ENCODE measurements at regions not wholly inside any gene's neighbourhood (a gene's known extent, or its start where the extent isn't known, plus 50 kb on each side); places are given as distances from the start of the nearest gene placed in this dataset.

GRCh38 chr1:198040880-198041279, 115.9 kb upstream of the NEK7 start:
- intact Hi-C loops (cut with DNase I): no loop called here
- no peak overlapping the region for H3K27ac ChIP-seq (ENCODE audit: low read length)
- no peak overlapping the region for H3K4me3 ChIP-seq (ENCODE audit: low read length)
- peaks cover 1% of the 10 kb centered on the region for H3K9me3 ChIP-seq (ENCODE audit: control insufficient read depth, low read length)
- no peak for ATAC-seq
- 89% methylated on average over 2 of the region's 2 CpGs for WGBS
- DNase-seq: no peak
- no peaks in the 10 kb centered on the region for H3K4me1 ChIP-seq (ENCODE audit: control insufficient read depth, insufficient read depth, low read length)
- H3K27me3 ChIP-seq (ENCODE audit: control insufficient read depth, insufficient read depth): no peaks in the 10 kb centered on the region

DNA sequence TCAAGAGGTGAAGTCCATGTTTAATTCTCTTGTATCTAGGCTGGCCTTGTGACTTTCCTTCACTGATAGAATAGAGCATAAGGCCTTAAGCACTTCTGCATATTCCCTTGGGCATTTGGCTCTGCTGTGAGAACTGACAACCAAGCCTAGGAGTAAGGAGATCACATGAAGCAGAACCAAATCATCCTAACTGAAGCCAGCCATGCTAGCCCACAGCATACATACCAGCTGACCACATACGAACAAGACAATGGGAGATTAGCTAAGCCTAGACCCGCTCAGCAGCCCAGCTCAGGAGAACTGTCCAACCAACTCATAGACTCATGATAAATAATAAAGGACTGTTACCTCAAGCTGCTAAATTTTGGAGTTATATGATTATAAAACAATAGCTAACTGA, 114.6 kb upstream of the NEK7 start:
- Histone ChIP-seq H3K27ac (ENCODE audit: low read length) (no peak overlapping the region), H3K4me3 (ENCODE audit: low read length) (no peak overlapping the region), H3K27me3 (ENCODE audit: control insufficient read depth, insufficient read depth) (no peaks in the 10 kb centered on the region), H3K4me1 (ENCODE audit: control insufficient read depth, insufficient read depth, low read length) (no peaks in the 10 kb centered on the region), H3K9me3 (ENCODE audit: control insufficient read depth, low read length) (peaks cover 1% of the 10 kb centered on the region)
- WGBS: 91% methylated on average over 2 of the region's 2 CpGs
- ATAC-seq (no peak), DNase-seq (no peak)
- intact Hi-C loops (cut with DNase I): no loop called here

DNA sequence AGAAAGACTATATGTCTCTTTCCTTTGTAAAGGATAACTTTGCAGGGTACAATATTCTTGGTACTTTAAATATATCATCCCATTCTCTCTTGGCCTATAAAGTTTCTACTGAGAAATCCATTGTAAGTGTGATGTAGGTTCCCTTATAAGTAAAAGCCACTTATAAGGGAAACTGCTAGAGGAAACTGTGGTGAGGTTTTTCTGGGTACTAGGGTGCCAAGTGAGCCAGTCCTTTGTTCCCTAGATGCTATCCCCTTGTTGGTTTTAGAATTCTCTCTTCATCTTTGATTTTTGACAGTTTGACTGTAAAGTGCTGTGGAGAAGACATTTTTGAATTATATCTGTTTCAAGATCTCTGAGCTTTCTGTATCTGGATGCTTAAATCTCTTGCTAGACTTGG, 108.9 kb upstream of the NEK7 start:
- Histone ChIP-seq H3K4me3 (ENCODE audit: low read length) (no peak overlapping the region), H3K27me3 (ENCODE audit: control insufficient read depth, insufficient read depth) (no peaks in the 10 kb centered on the region), H3K4me1 (ENCODE audit: control insufficient read depth, insufficient read depth, low read length) (no peaks in the 10 kb centered on the region), H3K9me3 (ENCODE audit: control insufficient read depth, low read length) (peaks cover 1% of the 10 kb centered on the region), H3K27ac (ENCODE audit: low read length) (no peak overlapping the region)
- intact Hi-C loops (cut with DNase I): no loop called here
- no peak for ATAC-seq
- no peak for DNase-seq

DNA sequence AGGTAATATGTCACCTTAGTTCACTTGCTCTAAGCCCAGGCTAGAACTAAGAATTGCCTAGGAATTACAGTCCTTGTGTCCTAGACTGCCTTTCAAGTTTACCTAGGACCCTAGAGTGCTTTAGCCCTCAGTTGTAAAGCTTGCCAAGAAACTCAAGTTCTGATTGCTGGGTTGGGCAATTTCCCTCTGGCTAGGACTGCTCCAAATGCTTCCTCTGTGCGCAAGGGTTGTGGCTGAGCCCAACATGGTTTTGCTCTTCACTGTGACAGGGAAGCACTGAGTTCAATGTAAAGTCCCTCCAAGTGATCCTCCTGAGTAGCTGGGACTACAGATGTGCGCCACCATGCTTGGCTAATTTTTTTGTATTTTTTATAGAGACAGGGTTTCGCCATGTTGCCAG, 102.3 kb upstream of the NEK7 start:
- intact Hi-C loops (cut with DNase I): no loop called here
- WGBS: 93% methylated on average over 3 of the region's 3 CpGs

DNA sequence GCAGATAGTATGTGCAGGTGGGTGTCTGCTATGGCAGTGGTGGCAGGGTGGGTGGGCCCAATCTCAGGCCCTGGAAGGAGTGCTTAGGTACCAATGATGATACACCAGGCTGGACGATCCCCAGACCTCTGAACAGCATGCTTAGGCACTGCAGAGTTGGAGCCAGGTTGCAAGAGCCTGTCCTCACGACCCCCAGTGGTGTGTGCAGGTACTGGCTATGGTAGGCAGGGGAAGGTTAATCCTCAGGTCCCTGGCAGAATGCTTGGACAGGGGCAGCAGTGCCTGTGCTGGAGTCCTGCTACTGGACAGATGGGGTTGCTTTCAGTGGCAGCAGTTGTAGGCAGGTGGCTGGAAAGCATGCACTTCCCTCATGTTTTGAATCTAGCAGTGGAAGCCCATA, 100.5 kb upstream of the NEK7 start:
- WGBS: 53% methylated on average over 2 of the region's 2 CpGs
- H3K27ac ChIP-seq (ENCODE audit: low read length): no peak overlapping the region
- intact Hi-C loops (cut with DNase I): no loop called here
- ATAC-seq (no peak), DNase-seq (no peak)
- H3K4me3 ChIP-seq (ENCODE audit: low read length): no peak overlapping the region
- no peaks in the 10 kb centered on the region for H3K27me3 ChIP-seq (ENCODE audit: control insufficient read depth, insufficient read depth)
- H3K9me3 ChIP-seq (ENCODE audit: control insufficient read depth, low read length): no peaks in the 10 kb centered on the region
- no peaks in the 10 kb centered on the region for H3K4me1 ChIP-seq (ENCODE audit: control insufficient read depth, insufficient read depth, low read length)

More for the DNA sequence above, 102.3 kb upstream of the NEK7 start:
- no peak for DNase-seq
- Histone ChIP-seq H3K4me3 (ENCODE audit: low read length) (no peak overlapping the region), H3K9me3 (ENCODE audit: control insufficient read depth, low read length) (no peaks in the 10 kb centered on the region), H3K27ac (ENCODE audit: low read length) (no peak overlapping the region), H3K27me3 (ENCODE audit: control insufficient read depth, insufficient read depth) (no peaks in the 10 kb centered on the region), H3K4me1 (ENCODE audit: control insufficient read depth, insufficient read depth, low read length) (no peaks in the 10 kb centered on the region)
- no peak for ATAC-seq

DNA sequence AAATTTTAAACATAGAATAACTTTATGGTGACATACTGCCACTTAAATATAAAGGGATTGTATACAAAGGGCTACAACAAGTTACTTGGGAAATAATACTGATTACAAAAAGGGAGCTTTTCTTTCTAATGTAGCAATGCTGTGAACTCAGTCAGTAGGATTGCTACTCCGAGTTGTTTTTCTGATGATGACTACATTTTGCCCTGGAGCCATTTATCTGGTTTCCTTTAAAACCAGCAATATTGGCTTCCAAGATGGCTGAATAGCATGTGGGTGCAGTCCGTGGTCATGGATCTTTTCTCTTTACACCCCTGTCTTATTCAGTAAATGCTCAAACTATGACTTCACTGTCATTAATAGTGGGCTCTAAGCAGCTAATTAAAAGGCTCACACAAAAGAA, 92.6 kb upstream of the NEK7 start:
- Histone ChIP-seq H3K27me3 (ENCODE audit: control insufficient read depth, insufficient read depth) (no peaks in the 10 kb centered on the region), H3K4me1 (ENCODE audit: control insufficient read depth, insufficient read depth, low read length) (no peaks in the 10 kb centered on the region), H3K27ac (ENCODE audit: low read length) (no peak overlapping the region), H3K4me3 (ENCODE audit: low read length) (no peak overlapping the region), H3K9me3 (ENCODE audit: control insufficient read depth, low read length) (no peaks in the 10 kb centered on the region)
- intact Hi-C loops (cut with DNase I): no loop called here
- no peak for DNase-seq
- no peak for ATAC-seq
- WGBS: 78% methylated on average over 2 of the region's 2 CpGs

DNA sequence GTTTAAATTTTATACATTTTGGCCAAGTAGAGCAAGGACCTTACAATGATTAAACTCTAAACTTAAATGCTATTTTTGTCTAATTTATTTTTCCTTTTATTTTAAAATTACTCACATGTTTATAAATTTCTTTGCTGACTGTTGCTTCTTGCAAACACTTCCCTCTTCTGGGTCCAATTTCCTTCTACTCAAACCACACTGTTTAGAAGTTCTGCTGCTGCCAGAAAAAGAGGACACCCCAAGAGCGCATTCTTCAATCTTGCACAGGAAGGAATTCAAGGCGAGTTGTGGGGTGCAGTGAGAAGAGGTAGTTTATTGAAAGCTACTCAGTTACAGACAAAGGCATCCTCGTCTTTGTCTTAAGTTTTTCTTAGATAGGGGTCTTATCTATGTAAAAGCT, 88.5 kb upstream of the NEK7 start:
- intact Hi-C loops (cut with DNase I): no loop called here
- Histone ChIP-seq H3K27ac (ENCODE audit: low read length) (no peak overlapping the region), H3K4me1 (ENCODE audit: control insufficient read depth, insufficient read depth, low read length) (no peaks in the 10 kb centered on the region), H3K4me3 (ENCODE audit: low read length) (no peak overlapping the region), H3K9me3 (ENCODE audit: control insufficient read depth, low read length) (no peaks in the 10 kb centered on the region), H3K27me3 (ENCODE audit: control insufficient read depth, insufficient read depth) (no peaks in the 10 kb centered on the region)
- no peak for DNase-seq
- WGBS: 54% methylated on average over 3 of the region's 3 CpGs
- ATAC-seq: no peak

GRCh38 chr1:198072177-198072576, 84.6 kb upstream of the NEK7 start:
- Histone ChIP-seq H3K9me3 (ENCODE audit: control insufficient read depth, low read length) (no peaks in the 10 kb centered on the region), H3K27ac (ENCODE audit: low read length) (no peak overlapping the region), H3K27me3 (ENCODE audit: control insufficient read depth, insufficient read depth) (no peaks in the 10 kb centered on the region), H3K4me3 (ENCODE audit: low read length) (no peak overlapping the region), H3K4me1 (ENCODE audit: control insufficient read depth, insufficient read depth, low read length) (no peaks in the 10 kb centered on the region)
- 56% methylated on average over 1 of the region's 1 CpG for whole genome bisulfite sequencing
- intact Hi-C loops (cut with DNase I): loop anchor here in 1 of 4 donors (5.0 kb wide), 1 partner anchor 395 kb away; no protein-coding TSS in a partner anchor
- no peak for DNase-seq
- no peak for ATAC-seq

- H3K27me3 ChIP-seq (ENCODE audit: control insufficient read depth, insufficient read depth): no peaks in the 10 kb centered on the region
- WGBS: 71% methylated on average over 4 of the region's 4 CpGs
Measured at GRCh38 chr1:198075296-198075695, 81.5 kb upstream of the NEK7 start.

DNA sequence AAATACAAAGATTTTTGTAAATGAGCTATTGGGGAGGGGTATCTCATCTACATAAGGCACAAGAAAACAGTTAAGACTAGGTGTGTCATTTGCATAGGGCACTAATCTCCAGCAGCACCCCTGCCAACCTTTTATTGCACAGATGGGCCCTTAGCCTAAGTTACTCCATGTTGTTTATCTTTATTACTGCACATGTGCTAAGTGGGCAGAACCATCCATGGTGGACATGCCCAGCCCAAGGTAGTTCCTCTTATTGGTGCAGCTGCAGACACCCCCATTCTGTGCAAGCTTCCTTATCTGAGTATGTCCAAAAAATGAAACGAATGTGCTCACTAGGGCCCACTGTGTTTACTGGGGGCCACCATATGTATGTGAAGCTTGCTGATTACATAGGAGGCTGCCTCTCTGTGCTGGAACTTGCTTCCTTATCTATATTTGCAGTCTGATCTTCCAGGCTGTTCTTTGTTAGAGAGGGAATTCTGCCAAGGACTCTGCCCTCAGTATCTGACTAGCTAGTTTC, 77.3 kb upstream of the NEK7 start:
- intact Hi-C loops (cut with DNase I): no loop called here
- 28% methylated on average over 1 of the region's 1 CpG for WGBS

More at GRCh38 chr1:198075296-198075695, 81.5 kb upstream of the NEK7 start:
- Histone ChIP-seq H3K27ac (ENCODE audit: low read length) (no peak overlapping the region), H3K9me3 (ENCODE audit: control insufficient read depth, low read length) (no peaks in the 10 kb centered on the region), H3K4me1 (ENCODE audit: control insufficient read depth, insufficient read depth, low read length) (no peaks in the 10 kb centered on the region), H3K4me3 (ENCODE audit: low read length) (no peak overlapping the region)
- intact Hi-C loops (cut with DNase I): no loop called here
- ATAC-seq: no peak
- no peak for DNase-seq

DNA sequence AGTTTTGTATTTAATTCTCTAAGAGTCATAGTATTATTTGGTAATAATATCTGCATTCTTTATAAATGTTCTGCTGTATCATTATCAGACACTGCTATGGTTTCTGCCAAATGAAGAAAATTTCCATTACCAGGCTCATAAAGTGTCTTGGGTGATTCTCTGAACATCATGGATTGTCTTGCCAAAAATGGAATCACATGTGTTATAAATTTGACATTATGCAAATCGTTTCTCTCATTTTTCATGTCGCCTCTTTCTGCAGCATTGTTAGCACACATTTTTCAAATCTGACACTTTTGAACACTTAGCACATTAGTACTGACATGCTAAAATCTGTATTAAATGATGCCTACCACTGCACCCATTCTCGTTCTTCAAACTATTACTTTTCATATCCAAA, 74.2 kb upstream of the NEK7 start:
- no peaks in the 10 kb centered on the region for H3K27me3 ChIP-seq (ENCODE audit: control insufficient read depth, insufficient read depth)
- intact Hi-C loops (cut with DNase I): loop anchor here in 3 of 4 donors (10.0 kb wide), 3 partner anchors 72 to 382 kb away; partner anchors contain the start of gene NEK7 (in 1 of the 3)
- ATAC-seq (no peak), DNase-seq (no peak)
- 72% methylated on average over 3 of the region's 3 CpGs for WGBS
- no peaks in the 10 kb centered on the region for H3K9me3 ChIP-seq (ENCODE audit: control insufficient read depth, low read length)
- H3K4me1 ChIP-seq (ENCODE audit: control insufficient read depth, insufficient read depth, low read length): no peaks in the 10 kb centered on the region
- no peak overlapping the region for H3K4me3 ChIP-seq (ENCODE audit: low read length)
- no peak overlapping the region for H3K27ac ChIP-seq (ENCODE audit: low read length)

More for the DNA sequence above, 77.3 kb upstream of the NEK7 start:
- H3K4me1 ChIP-seq (ENCODE audit: control insufficient read depth, insufficient read depth, low read length): no peaks in the 10 kb centered on the region
- no peak overlapping the region for H3K27ac ChIP-seq (ENCODE audit: low read length)
- no peaks in the 10 kb centered on the region for H3K9me3 ChIP-seq (ENCODE audit: control insufficient read depth, low read length)
- ATAC-seq (no peak), DNase-seq (no peak)
- no peaks in the 10 kb centered on the region for H3K27me3 ChIP-seq (ENCODE audit: control insufficient read depth, insufficient read depth)
- no peak overlapping the region for H3K4me3 ChIP-seq (ENCODE audit: low read length)

DNA sequence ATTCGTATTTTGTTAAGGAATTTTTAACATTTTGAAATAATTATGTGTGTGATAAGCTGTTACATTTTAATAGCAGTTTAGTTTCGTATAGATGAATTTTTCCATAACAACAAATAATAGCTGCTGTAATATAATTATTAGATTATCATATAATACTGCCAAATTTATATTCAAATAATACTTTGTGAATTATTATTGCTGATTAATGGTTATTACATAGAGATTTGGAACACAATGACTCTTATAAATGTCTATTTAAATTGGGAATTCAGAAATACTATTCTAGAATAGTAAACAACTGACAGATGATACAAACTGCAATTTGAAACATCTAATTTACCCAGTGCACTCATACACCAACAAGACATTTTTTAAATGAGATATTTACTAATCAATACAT, 73.2 kb upstream of the NEK7 start:
- Histone ChIP-seq H3K4me3 (ENCODE audit: low read length) (no peak overlapping the region), H3K4me1 (ENCODE audit: control insufficient read depth, insufficient read depth, low read length) (peaks cover under 1% of the 10 kb centered on the region), H3K27me3 (ENCODE audit: control insufficient read depth, insufficient read depth) (no peaks in the 10 kb centered on the region), H3K27ac (ENCODE audit: low read length) (no peak overlapping the region), H3K9me3 (ENCODE audit: control insufficient read depth, low read length) (no peaks in the 10 kb centered on the region)
- ATAC-seq: no peak
- DNase-seq: no peak
- WGBS: 89% methylated on average over 2 of the region's 2 CpGs
- intact Hi-C loops (cut with DNase I): loop anchor here in 3 of 4 donors (10.0 kb wide), 3 partner anchors 71 to 381 kb away; partner anchors contain the start of gene NEK7 (in 1 of the 3)

All from right cardiac atrium (tissue), 5 donors.